CD4-positive, alpha-beta memory T cell (primary cell): ENCODE measurements at regions not wholly inside any gene's neighbourhood (a gene's known extent, or its start where the extent isn't known, plus 50 kb on each side); places are given as distances from the start of the nearest gene placed in this dataset.

Experiments used
- CTCF ChIA-PET: fragments of 350-600 bp; sonication (Branson Sonifier 250); formaldehyde crosslinking; loops from one replicate; lab custom pipeline; 2021; ENCODE audit warnings: inconsistent platforms; ENCODE audit not compliant: partially characterized antibody; lab: Charles Lee
- POLR2A ChIA-PET: fragments of 350-600 bp; sonication (Branson Sonifier 250); formaldehyde crosslinking; loops from one replicate; lab custom pipeline; 2021; ENCODE audit not compliant: partially characterized antibody; lab: Charles Lee
- DNase-seq, 5 donors: peaks; one replicate each; pipeline versions ENCODE4 v3.0.0 to v3.0.0-alpha.2; 2020 to 2022; ENCODE audit warnings: mixed read lengths in 1 of 5
- H3K27ac ChIP-seq: one replicate; pipeline ENCODE4 v1.7.0; 2013; ENCODE audit warnings: low read depth, low read length
- H3K27me3 ChIP-seq: 2 replicates; pipeline ENCODE4 v1.7.0; 2013; ENCODE audit warnings: mild to moderate bottlenecking, low read length, moderate library complexity; ENCODE audit not compliant: insufficient read depth
- H3K36me3 ChIP-seq: 2 replicates; pipeline ENCODE4 v1.7.0; 2013; ENCODE audit warnings: mild to moderate bottlenecking, low read length, moderate library complexity; ENCODE audit not compliant: insufficient read depth
- H3K4me1 ChIP-seq: 2 replicates; pipeline ENCODE4 v1.7.0; 2013; ENCODE audit warnings: mild to moderate bottlenecking, low read length, moderate library complexity; ENCODE audit not compliant: insufficient read depth
- H3K4me3 ChIP-seq, 2 donors: one replicate each; pipeline ENCODE4 v1.7.0; 2013; ENCODE audit warnings: low read length in 2 of 2, mild to moderate bottlenecking in 1 of 2
- H3K9me3 ChIP-seq, 2 donors: one replicate each; pipeline ENCODE4 v1.7.0; 2013; ENCODE audit warnings: low read length in 2 of 2, control low read depth in 1 of 2; ENCODE audit not compliant: control insufficient read depth in 1 of 2
- H3K27ac Mint-ChIP-seq, 7 donors: one replicate each; pipeline ENCODE4 v1.8.0; 2020 to 2021; ENCODE audit warnings: mixed read lengths in 7 of 7, mild to moderate bottlenecking in 6 of 7, inconsistent platforms in 3 of 7, moderate library complexity in 3 of 7
- H3K27me3 Mint-ChIP-seq, 2 donors: one replicate each; pipeline ENCODE4 v1.8.0; 2020 to 2021; ENCODE audit warnings: mixed read lengths in 2 of 2
- H3K36me3 Mint-ChIP-seq, 2 donors: one replicate each; pipeline ENCODE4 v1.8.0; 2020 to 2021; ENCODE audit warnings: mixed read lengths in 2 of 2, inconsistent platforms in 1 of 2, mild to moderate bottlenecking in 1 of 2
- H3K4me1 Mint-ChIP-seq, 4 donors: one replicate each; pipeline ENCODE4 v1.8.0; 2020 to 2021; ENCODE audit warnings: mixed read lengths in 4 of 4, mild to moderate bottlenecking in 1 of 4
- H3K4me3 Mint-ChIP-seq, 8 donors: one replicate each; pipeline ENCODE4 v1.8.0; 2020 to 2021; ENCODE audit warnings: mixed read lengths in 8 of 8, mild to moderate bottlenecking in 7 of 8, moderate library complexity in 6 of 8, inconsistent platforms in 3 of 8
- H3K9me3 Mint-ChIP-seq, 8 donors: one replicate each; pipeline ENCODE4 v1.8.0; 2020 to 2021; ENCODE audit warnings: mixed read lengths in 8 of 8, mild to moderate bottlenecking in 5 of 8, inconsistent platforms in 3 of 8, moderate library complexity in 1 of 8
- intact Hi-C: fragments of 100-400 bp; cut with micrococcal nuclease; formaldehyde crosslinking; loops from one replicate; pipeline ENCODE4 v1.15.1; 2023

- Mint-ChIP-seq H3K4me3 (no peak overlapping the region), H3K36me3 (no peaks in the 10 kb centered on the region), H3K4me1 (no peaks in the 10 kb centered on the region), H3K27ac (no peak overlapping the region), H3K27me3 (peaks cover 6 to 7% of the 10 kb centered on the region in 2 donors), H3K9me3 (peaks cover 0 to 2% (median 0%) of the 10 kb centered on the region in 8 donors)
- Histone ChIP-seq H3K27ac (no peak overlapping the region), H3K4me3 (no peak overlapping the region), H3K9me3 (no peaks in the 10 kb centered on the region), H3K27me3 (no peaks in the 10 kb centered on the region), H3K36me3 (no peaks in the 10 kb centered on the region), H3K4me1 (no peaks in the 10 kb centered on the region)
- no peak for DNase-seq
- POLR2A ChIA-PET = no interaction called here
- intact Hi-C loops = no loop called here
- CTCF ChIA-PET = no interaction called here
Observed at GRCh38 chr10:132122097-132122861, 56.5 kb downstream of the JAKMIP3 start.

DNA sequence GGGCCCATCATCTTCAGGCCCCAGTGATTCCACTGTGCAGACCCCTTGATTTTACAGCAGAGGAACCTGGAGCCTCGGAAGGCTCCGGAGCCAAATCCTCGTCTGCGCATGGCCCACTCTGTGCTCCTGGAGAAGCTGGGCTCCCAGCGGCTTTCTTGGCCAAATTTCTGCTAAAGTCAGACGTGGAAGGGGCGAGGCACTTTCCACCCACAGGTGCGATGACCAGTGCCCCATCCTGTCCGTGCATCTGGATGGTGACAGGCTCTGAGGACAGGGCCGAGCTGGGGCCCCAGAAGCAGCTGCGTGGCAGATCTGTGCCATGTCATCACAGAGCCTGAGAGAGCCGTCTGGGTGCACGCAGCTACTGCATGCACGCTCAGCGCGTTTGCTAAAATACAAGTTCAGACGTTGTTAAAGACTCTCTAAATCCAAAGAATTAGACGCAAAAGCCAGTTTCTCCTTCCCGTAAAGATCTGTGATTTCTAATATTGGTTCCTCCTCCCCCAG, 57.2 kb downstream of the JAKMIP3 start:
- ChIA-PET POLR2A (no interaction called here), CTCF (no interaction called here)
- Histone ChIP-seq H3K4me3 (no peak overlapping the region), H3K36me3 (no peaks in the 10 kb centered on the region), H3K27ac (no peak overlapping the region), H3K27me3 (no peaks in the 10 kb centered on the region), H3K9me3 (no peaks in the 10 kb centered on the region), H3K4me1 (no peaks in the 10 kb centered on the region)
- Mint-ChIP-seq H3K9me3 (peaks cover 0 to 5% (median under 1%) of the 10 kb centered on the region in 8 donors), H3K36me3 (no peaks in the 10 kb centered on the region), H3K27ac (no peak overlapping the region), H3K27me3 (peaks cover 6 to 7% of the 10 kb centered on the region in 2 donors), H3K4me3 (no peak overlapping the region), H3K4me1 (no peaks in the 10 kb centered on the region)
- DNase-seq = no peak
- intact Hi-C loops = no loop called here

- POLR2A ChIA-PET = no interaction called here
- Histone ChIP-seq H3K27me3 (no peaks in the 10 kb centered on the region), H3K9me3 (no peaks in the 10 kb centered on the region), H3K36me3 (no peaks in the 10 kb centered on the region), H3K4me1 (no peaks in the 10 kb centered on the region), H3K27ac (no peak overlapping the region), H3K4me3 (no peak overlapping the region)
- H3K4me1 Mint-ChIP-seq = no peaks in the 10 kb centered on the region
- intact Hi-C loops = no loop called here
- H3K4me3 Mint-ChIP-seq = no peak overlapping the region
- H3K27me3 Mint-ChIP-seq = peaks cover 6 to 7% of the 10 kb centered on the region in 2 donors
- CTCF ChIA-PET = no interaction called here
- H3K36me3 Mint-ChIP-seq = no peaks in the 10 kb centered on the region
- no peak for DNase-seq
- peaks cover 0 to 11% (median 3%) of the 10 kb centered on the region in 8 donors for H3K9me3 Mint-ChIP-seq
- H3K27ac Mint-ChIP-seq = no peak overlapping the region
Observed at GRCh38 chr10:132123606-132124005, 57.9 kb downstream of the JAKMIP3 start.

DNA sequence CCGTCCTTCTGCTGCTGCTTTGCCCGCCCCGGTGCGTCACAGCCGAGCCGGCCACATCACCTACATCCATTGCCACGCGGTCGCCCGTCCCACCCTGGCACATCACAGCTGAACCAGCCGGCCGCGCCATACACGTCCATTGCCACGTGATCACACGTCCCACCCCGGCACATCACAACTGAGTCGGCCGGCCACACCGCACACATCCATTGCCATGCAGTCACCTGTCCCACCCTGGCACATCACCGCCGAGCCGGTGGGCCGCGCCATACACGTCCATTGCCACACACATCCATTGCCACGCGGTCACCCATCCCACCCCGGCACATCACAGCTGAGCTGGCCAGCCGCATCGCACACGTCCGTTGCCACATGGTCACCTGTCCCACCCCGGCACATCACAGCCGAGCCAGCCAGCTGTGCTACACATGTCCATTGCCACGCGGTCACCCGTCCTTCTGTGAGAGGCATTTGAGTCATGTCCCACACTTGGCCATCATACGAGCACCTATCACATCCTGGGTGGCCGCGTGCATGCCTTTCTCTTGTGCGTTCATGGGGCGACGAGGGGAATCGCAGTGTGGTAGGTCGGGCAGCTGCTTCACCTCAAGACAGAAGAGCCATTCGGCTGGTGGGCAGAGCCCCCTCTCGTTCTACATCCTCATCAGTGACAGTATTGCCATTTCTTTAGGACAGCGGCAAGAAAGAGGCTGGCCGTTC, 58.6 kb downstream of the JAKMIP3 start:
- CTCF ChIA-PET = no interaction called here
- no peaks in the 10 kb centered on the region for H3K36me3 ChIP-seq
- H3K9me3 ChIP-seq = no peaks in the 10 kb centered on the region
- H3K4me1 ChIP-seq = no peaks in the 10 kb centered on the region
- no peak overlapping the region for H3K27ac Mint-ChIP-seq
- no peak overlapping the region for H3K27ac ChIP-seq
- no peaks in the 10 kb centered on the region for H3K36me3 Mint-ChIP-seq
- H3K4me3 Mint-ChIP-seq = no peak overlapping the region
- DNase-seq = no peak
- POLR2A ChIA-PET = no interaction called here
- peaks cover 0 to 18% (median 5%) of the 10 kb centered on the region in 8 donors for H3K9me3 Mint-ChIP-seq
- H3K27me3 ChIP-seq = no peaks in the 10 kb centered on the region
- H3K4me3 ChIP-seq = no peak overlapping the region
- intact Hi-C loops = no loop called here
- no peaks in the 10 kb centered on the region for H3K4me1 Mint-ChIP-seq
- peaks cover 3 to 10% of the 10 kb centered on the region in 2 donors for H3K27me3 Mint-ChIP-seq

DNA sequence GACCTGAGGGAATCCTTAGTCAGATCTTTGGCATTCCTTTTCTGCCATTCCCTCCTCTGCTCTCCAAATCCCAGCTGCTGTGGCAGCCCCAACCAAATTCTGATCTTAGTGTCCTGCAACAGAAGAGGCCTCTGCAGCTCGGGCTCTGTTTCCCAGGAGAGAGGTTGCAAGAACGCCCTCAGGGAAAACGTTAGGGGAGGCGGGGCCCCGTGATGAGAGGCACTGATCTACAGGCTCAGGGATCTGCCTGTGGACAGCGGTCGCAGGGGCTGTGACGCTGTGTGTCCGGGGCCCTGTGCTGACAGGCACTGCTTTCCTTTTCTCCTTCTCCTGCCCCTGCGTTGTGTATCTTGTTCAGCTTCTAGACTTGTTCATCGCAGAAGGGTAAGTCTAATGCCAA, 57.3 kb upstream of the DPYSL4 start:
- no peak overlapping the region for H3K27ac Mint-ChIP-seq
- Histone ChIP-seq H3K27ac (no peak overlapping the region), H3K4me3 (no peak overlapping the region), H3K4me1 (no peaks in the 10 kb centered on the region), H3K36me3 (no peaks in the 10 kb centered on the region), H3K9me3 (no peaks in the 10 kb centered on the region), H3K27me3 (no peaks in the 10 kb centered on the region)
- H3K4me3 Mint-ChIP-seq = peak overlapping the region in 1 of 8 donors; percentile 41
- H3K4me1 Mint-ChIP-seq = peaks cover 0 to 1% (median 0%) of the 10 kb centered on the region in 4 donors
- peaks cover 0 to 18% (median 7%) of the 10 kb centered on the region in 8 donors for H3K9me3 Mint-ChIP-seq
- no peaks in the 10 kb centered on the region for H3K36me3 Mint-ChIP-seq
- no peak for DNase-seq
- H3K27me3 Mint-ChIP-seq = peaks cover 10 to 17% of the 10 kb centered on the region in 2 donors
- intact Hi-C loops = no loop called here
- ChIA-PET CTCF (interaction anchor here (1.2 kb wide), 1 partner anchor 13 kb away, joined by 5 read pairs; no protein-coding TSS in a partner anchor), POLR2A (no interaction called here)

GRCh38 chr10:132130286-132131265, 56.2 kb upstream of the DPYSL4 start:
- Histone ChIP-seq H3K9me3 (no peaks in the 10 kb centered on the region), H3K27ac (no peak overlapping the region), H3K36me3 (no peaks in the 10 kb centered on the region), H3K4me1 (no peaks in the 10 kb centered on the region), H3K4me3 (no peak overlapping the region), H3K27me3 (no peaks in the 10 kb centered on the region)
- Mint-ChIP-seq H3K4me3 (no peak overlapping the region), H3K9me3 (peaks cover 0 to 18% (median 7%) of the 10 kb centered on the region in 8 donors), H3K27ac (no peak overlapping the region), H3K4me1 (peaks cover 0 to 1% (median 0%) of the 10 kb centered on the region in 4 donors), H3K27me3 (peaks cover 10 to 16% of the 10 kb centered on the region in 2 donors), H3K36me3 (no peaks in the 10 kb centered on the region)
- no peak for DNase-seq
- CTCF ChIA-PET = interaction anchor here (1.2 kb wide), 1 partner anchor 12 kb away, joined by 5 read pairs; no protein-coding TSS in a partner anchor
- POLR2A ChIA-PET = no interaction called here
- intact Hi-C loops = no loop called here
